ENCODE measurements at regions not wholly inside any gene's neighbourhood (a gene's known extent, or its start where the extent isn't known, plus 50 kb on each side); places are given as distances from the start of the nearest gene placed in this dataset.

DNA sequence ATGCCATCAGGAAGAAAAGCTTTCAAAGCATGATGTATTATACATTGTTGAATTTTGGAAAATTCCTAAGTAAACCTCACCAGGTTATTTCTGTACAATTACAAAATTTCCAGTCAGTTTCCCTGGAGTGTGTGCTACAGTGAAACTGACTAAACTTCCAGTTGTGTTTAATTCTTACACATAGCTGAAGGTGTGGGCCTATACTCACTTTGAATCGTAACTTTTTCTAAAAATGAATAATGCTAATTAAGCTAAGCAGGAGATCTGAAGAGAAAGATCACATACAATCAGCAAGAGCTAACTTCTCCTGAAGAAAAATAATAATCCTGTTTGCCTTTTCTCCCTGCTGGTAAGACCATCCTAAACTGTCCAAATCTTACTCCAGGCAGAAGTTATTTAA lies 537.2 kb upstream of the PBX1 start:
- TF ChIP-seq, protein P1, sequence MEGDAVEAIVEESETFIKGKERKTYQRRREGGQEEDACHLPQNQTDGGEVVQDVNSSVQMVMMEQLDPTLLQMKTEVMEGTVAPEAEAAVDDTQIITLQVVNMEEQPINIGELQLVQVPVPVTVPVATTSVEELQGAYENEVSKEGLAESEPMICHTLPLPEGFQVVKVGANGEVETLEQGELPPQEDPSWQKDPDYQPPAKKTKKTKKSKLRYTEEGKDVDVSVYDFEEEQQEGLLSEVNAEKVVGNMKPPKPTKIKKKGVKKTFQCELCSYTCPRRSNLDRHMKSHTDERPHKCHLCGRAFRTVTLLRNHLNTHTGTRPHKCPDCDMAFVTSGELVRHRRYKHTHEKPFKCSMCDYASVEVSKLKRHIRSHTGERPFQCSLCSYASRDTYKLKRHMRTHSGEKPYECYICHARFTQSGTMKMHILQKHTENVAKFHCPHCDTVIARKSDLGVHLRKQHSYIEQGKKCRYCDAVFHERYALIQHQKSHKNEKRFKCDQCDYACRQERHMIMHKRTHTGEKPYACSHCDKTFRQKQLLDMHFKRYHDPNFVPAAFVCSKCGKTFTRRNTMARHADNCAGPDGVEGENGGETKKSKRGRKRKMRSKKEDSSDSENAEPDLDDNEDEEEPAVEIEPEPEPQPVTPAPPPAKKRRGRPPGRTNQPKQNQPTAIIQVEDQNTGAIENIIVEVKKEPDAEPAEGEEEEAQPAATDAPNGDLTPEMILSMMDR (conservative IDR thresholded peaks at IDR 0.05), result no peak
- TF ChIP-seq ZFX (IDR thresholded peaks at IDR 0.05), result no peak
